Upper lobe of right lung (tissue), 1 donor: ENCODE measurements at regions not wholly inside any gene's neighbourhood (a gene's known extent, or its start where the extent isn't known, plus 50 kb on each side); places are given as distances from the start of the nearest gene placed in this dataset.

Experiments
- ATAC-seq: fragments of 200-7000 bp; cut with Tn5 transposase; one replicate; pipeline ENCODE4 v1.9.1; 2020; ENCODE audit warnings: mild to moderate bottlenecking, moderate library complexity
- DNase-seq: peaks from one replicate; pipeline ENCODE4 v3.0.0-alpha.2; 2020
- H3K27ac ChIP-seq: fragments of 200-600 bp; one replicate; pipeline ENCODE4 v1.8.0; 2022
- H3K27me3 ChIP-seq: fragments of 200-600 bp; one replicate; pipeline ENCODE4 v1.8.0; 2022; ENCODE audit warnings: mild to moderate bottlenecking
- H3K36me3 ChIP-seq: fragments of 200-600 bp; one replicate; pipeline ENCODE4 v1.8.0; 2022
- H3K4me1 ChIP-seq: fragments of 200-600 bp; one replicate; pipeline ENCODE4 v1.8.0; 2022
- H3K4me3 ChIP-seq: fragments of 200-600 bp; one replicate; pipeline ENCODE4 v1.8.0; 2022; ENCODE audit warnings: mild to moderate bottlenecking
- H3K9me3 ChIP-seq: fragments of 200-600 bp; one replicate; pipeline ENCODE4 v1.8.0; 2022
- CTCF ChIP-seq: fragments of 200-600 bp; IDR thresholded peaks from one replicate; pipeline ENCODE4 v1.8.0; 2022; ENCODE audit warnings: antibody characterized with exemption
- intact Hi-C: fragments of 100-400 bp; cut with DNase I; formaldehyde crosslinking; loops from one replicate; pipeline ENCODE4 v1.11.0; 2022
- donor health status: DM: no; HTN: yes; CAD: no; lungs with severe emphysema.

DNA sequence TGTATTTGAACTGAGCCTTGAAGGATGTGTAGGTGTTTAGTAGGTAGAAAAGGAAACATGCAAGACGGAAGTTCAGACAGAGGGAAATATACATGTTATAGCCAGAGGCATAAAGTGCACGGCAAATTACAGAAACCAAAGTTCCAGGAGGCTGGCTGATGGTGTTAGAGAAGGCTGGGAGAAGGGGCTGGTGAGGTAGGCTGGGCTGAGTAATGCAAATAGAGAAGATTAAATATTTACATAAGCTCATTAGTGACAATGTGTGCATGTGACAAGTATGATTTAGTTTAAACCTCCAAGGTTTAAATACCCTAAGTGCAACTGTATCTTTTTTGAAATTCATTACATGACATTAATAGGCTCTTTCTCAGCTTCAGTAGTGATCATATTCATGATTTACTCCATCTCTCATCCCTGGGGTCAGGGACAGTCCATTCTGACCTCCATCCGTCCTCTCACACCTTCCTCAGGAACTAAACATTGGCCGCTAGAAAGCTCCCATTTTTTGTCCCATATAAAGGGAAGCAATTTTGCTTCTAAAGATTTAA is 399.8 kb upstream of the SALL1 start:
- no peak overlapping the region for H3K27ac ChIP-seq
- H3K27me3 ChIP-seq = no peaks in the 10 kb centered on the region
- no peak for TF ChIP-seq CTCF
- H3K9me3 ChIP-seq = no peaks in the 10 kb centered on the region
- DNase-seq (no peak), ATAC-seq (no peak)
- no peak overlapping the region for H3K4me3 ChIP-seq
- no peaks in the 10 kb centered on the region for H3K4me1 ChIP-seq
- H3K36me3 ChIP-seq = no peaks in the 10 kb centered on the region
- intact Hi-C loops = no loop called here

DNA sequence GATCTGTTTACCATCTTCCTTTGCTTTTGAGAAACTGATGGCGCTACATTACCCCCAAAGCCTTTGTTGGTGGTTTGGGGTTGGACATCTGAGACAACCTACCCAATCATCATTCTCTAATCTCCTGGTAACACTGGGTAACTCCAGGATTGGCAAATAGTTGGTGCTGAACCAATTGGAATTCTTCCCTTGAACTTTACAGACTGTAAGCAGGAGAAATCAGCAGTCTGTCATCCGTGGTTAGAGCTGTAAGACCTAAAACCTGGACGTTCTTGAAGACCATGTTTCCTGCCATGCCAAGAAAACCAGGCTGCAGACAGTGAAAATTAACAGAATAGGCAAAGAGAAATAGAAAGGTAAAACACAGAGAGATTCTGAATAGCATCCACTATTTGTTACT is 398.8 kb upstream of the SALL1 start:
- intact Hi-C loops = no loop called here
- DNase-seq = no peak
- Histone ChIP-seq H3K27me3 (no peaks in the 10 kb centered on the region), H3K4me1 (no peaks in the 10 kb centered on the region), H3K36me3 (no peaks in the 10 kb centered on the region), H3K4me3 (no peak overlapping the region), H3K9me3 (no peaks in the 10 kb centered on the region), H3K27ac (no peak overlapping the region)
- ATAC-seq = no peak
- TF ChIP-seq CTCF = no peak

- H3K4me3 ChIP-seq = no peak overlapping the region
- no peaks in the 10 kb centered on the region for H3K4me1 ChIP-seq
- ATAC-seq (no peak), DNase-seq (no peak)
- no peak overlapping the region for H3K27ac ChIP-seq
- no peaks in the 10 kb centered on the region for H3K27me3 ChIP-seq
- H3K36me3 ChIP-seq = no peaks in the 10 kb centered on the region
- intact Hi-C loops = no loop called here
- no peak for TF ChIP-seq CTCF
- no peaks in the 10 kb centered on the region for H3K9me3 ChIP-seq
Measured at GRCh38 chr16:51545951-51546350, 394.9 kb upstream of the SALL1 start.

DNA sequence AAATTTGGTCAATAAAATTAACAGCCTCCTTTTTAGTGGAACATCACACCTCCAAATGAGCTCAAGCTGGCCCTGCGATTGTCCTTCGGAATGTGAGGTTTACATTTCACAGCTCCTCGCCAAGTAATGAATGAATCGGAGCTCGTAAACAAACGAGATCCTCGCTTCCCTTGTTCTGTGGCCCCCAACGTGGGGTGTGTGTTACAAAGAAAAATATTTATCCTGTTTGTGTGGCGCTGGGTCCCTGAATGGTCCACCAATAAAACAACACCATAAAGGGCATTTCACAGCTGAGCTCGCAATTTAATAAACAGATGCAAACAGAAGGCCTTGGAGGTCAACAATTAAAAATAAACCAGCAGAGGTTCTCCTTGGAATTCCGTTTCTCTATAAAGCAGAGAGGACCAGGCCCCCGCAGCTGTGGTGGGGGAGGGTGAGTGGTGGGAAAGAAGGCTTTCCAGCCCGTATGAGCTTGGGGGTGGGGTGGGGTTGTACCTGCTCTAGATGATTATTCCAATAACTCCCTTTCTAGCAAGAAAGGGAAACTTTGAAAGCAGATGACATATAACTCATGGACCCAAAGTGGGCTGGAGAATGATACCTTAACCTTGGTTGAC is 393.9 kb upstream of the SALL1 start:
- Histone ChIP-seq H3K4me3 (no peak overlapping the region), H3K27me3 (no peaks in the 10 kb centered on the region), H3K27ac (no peak overlapping the region), H3K36me3 (no peaks in the 10 kb centered on the region), H3K4me1 (no peaks in the 10 kb centered on the region), H3K9me3 (no peaks in the 10 kb centered on the region)
- no peak for DNase-seq
- no peak for TF ChIP-seq CTCF
- no peak for ATAC-seq
- intact Hi-C loops = no loop called here

- Histone ChIP-seq H3K9me3 (no peaks in the 10 kb centered on the region), H3K36me3 (no peaks in the 10 kb centered on the region), H3K27me3 (no peaks in the 10 kb centered on the region), H3K27ac (no peak overlapping the region), H3K4me1 (no peaks in the 10 kb centered on the region), H3K4me3 (no peak overlapping the region)
- intact Hi-C loops = no loop called here
- DNase-seq (no peak), ATAC-seq (no peak)
- no peak for TF ChIP-seq CTCF
Measured at GRCh38 chr16:51543971-51544370, 392.9 kb upstream of the SALL1 start.
